Urinary bladder (tissue), 3 donors: ENCODE measurements at regions not wholly inside any gene's neighbourhood (a gene's known extent, or its start where the extent isn't known, plus 50 kb on each side); places are given as distances from the start of the nearest gene placed in this dataset.
A peak's percentile ranks its signal among the peaks of the same experiment; 100 is the strongest.
"Not testable (repeated sequence)": the region's sequence is repeated elsewhere in the genome, so short reads cannot be mapped to it uniquely, and the experiment has no call there.

Experiments
- DNase-seq: peaks from one replicate; pipeline ENCODE4 v3.0.0-alpha.2; 2015; ENCODE audit errors: extremely low spot score
- H3K27ac ChIP-seq: one replicate; pipeline ENCODE4 v1.5.1; 2013; ENCODE audit warnings: low read depth, mild to moderate bottlenecking, moderate library complexity
- H3K36me3 ChIP-seq: one replicate; pipeline ENCODE4 v1.6.1; 2013; ENCODE audit warnings: mild to moderate bottlenecking, moderate library complexity; ENCODE audit not compliant: insufficient read depth
- H3K4me1 ChIP-seq: one replicate; pipeline ENCODE4 v1.6.1; 2013; ENCODE audit warnings: mild to moderate bottlenecking, moderate library complexity; ENCODE audit not compliant: insufficient read depth
- H3K4me3 ChIP-seq: one replicate; pipeline ENCODE4 v1.5.1; 2013; ENCODE audit warnings: low read depth, low read length
- WGBS: extraction: QIAGEN DNeasy Blood & Tissue Kit; methylation state at CpG from one replicate; pipeline ENCODE4 v1.1.7; 2013; 5-methylcytosine and 5-hydroxymethylcytosine counted together
- donor health status: healthy with polysubstance abuse.
- donor health status: healthy.

GRCh38 chr16:59478838-59479237 lies 744.7 kb upstream of the GOT2 start:
- 78% methylated on average over 3 of the region's 3 CpGs for WGBS
- Histone ChIP-seq H3K27ac (no peak overlapping the region), H3K4me1 (no peaks in the 10 kb centered on the region), H3K36me3 (no peaks in the 10 kb centered on the region), H3K4me3 (no peak overlapping the region)
- DNase-seq = no peak

DNA sequence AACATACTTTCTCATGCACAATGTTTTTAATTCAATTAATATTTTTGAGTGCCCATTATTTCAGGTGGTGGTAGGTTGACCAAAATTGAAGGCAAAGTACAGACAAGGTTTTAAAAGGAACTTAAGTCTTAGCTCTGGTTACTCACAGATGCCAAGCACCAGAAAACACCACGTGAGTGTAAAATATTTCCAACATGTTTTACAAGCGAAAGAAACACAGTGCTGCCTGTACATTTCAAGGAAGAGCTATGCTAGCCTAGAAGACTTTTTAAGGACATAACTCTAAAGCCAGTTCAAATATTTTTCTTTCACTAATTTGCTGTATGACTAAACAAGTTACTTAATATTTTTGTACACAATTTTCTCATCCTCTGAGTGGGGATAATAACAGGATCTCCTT lies 736.4 kb upstream of the GOT2 start:
- no peak overlapping the region for H3K27ac ChIP-seq
- DNase-seq = no peak
- no peaks in the 10 kb centered on the region for H3K36me3 ChIP-seq
- no peak overlapping the region for H3K4me3 ChIP-seq
- 49% methylated on average over 2 of the region's 2 CpGs for WGBS
- H3K4me1 ChIP-seq = no peaks in the 10 kb centered on the region

- no peaks in the 10 kb centered on the region for H3K36me3 ChIP-seq
- 88% methylated on average over 1 of the region's 1 CpG for WGBS
- H3K4me3 ChIP-seq = no peak overlapping the region
- no peaks in the 10 kb centered on the region for H3K4me1 ChIP-seq
- no peak overlapping the region for H3K27ac ChIP-seq
- DNase-seq = no peak
Measured at GRCh38 chr16:59469266-59469665, 735.1 kb upstream of the GOT2 start.

- H3K36me3 ChIP-seq = no peaks in the 10 kb centered on the region
- H3K4me1 ChIP-seq = no peaks in the 10 kb centered on the region
- no peak overlapping the region for H3K4me3 ChIP-seq
- no peak for DNase-seq
- H3K27ac ChIP-seq = no peak overlapping the region
Measured at GRCh38 chr16:59463776-59464175, 729.7 kb upstream of the GOT2 start.

GRCh38 chr16:59459806-59460205 lies 725.7 kb upstream of the GOT2 start:
- Histone ChIP-seq H3K4me1 (no peaks in the 10 kb centered on the region), H3K36me3 (no peaks in the 10 kb centered on the region), H3K27ac (no peak overlapping the region), H3K4me3 (no peak overlapping the region)
- 90% methylated on average over 5 of the region's 5 CpGs for WGBS
- no peak for DNase-seq

- 86% methylated on average over 1 of the region's 1 CpG for WGBS
Measured at GRCh38 chr16:59455497-59455896, 721.4 kb upstream of the GOT2 start.

DNA sequence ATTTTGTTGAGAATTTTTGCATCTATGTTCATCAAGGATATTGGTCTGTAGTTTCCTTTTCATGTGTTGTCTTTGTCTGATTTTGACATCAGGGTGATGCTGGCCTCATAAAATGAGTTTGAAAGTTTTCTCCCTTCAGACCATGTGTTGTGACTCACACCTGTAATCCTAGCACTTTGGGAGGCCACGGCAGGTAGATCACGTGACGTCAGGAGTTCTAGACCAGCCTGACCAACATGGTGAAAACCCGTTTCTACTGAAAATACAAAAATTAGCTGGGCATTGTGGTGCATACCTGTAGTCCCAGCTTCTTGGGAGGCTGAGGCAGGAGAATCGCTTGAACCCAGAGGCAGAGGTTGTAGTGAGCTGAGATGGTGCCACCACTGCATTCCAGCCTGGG lies 716.4 kb upstream of the GOT2 start:
- H3K36me3 ChIP-seq, DNase-seq, H3K4me3 ChIP-seq, H3K27ac ChIP-seq, H3K4me1 ChIP-seq: not testable (repeated sequence)
- WGBS = 91% methylated on average over 5 of the region's 5 CpGs

More at GRCh38 chr16:59455497-59455896, 721.4 kb upstream of the GOT2 start:
- no peak overlapping the region for H3K4me3 ChIP-seq
- no peak overlapping the region for H3K27ac ChIP-seq
- DNase-seq = no peak
- no peaks in the 10 kb centered on the region for H3K4me1 ChIP-seq
- no peaks in the 10 kb centered on the region for H3K36me3 ChIP-seq

DNA sequence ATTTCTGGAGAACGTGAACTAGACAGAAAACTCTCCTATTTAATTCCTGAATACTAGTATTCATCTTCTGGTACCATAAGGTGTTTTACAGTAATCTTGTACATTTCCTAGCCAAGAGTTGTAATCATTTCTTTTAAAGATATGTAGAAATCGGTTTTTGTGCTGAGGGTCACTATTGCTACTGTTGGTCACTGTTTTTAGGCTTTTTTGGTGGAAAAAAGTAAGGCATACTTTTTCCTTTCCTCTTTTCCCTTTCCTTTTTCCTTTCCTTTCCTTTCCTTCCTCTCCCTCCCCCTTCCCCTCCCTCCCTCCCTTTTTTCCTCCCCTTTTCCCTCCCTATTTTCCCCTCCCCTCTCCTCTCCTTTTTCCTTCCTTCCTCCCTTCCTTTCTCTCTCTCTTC lies 706.4 kb upstream of the GOT2 start:
- H3K27ac ChIP-seq = no peak overlapping the region
- no peaks in the 10 kb centered on the region for H3K36me3 ChIP-seq
- H3K4me1 ChIP-seq = no peaks in the 10 kb centered on the region
- 83% methylated on average over 2 of the region's 2 CpGs for WGBS
- DNase-seq = no peak
- no peak overlapping the region for H3K4me3 ChIP-seq

DNA sequence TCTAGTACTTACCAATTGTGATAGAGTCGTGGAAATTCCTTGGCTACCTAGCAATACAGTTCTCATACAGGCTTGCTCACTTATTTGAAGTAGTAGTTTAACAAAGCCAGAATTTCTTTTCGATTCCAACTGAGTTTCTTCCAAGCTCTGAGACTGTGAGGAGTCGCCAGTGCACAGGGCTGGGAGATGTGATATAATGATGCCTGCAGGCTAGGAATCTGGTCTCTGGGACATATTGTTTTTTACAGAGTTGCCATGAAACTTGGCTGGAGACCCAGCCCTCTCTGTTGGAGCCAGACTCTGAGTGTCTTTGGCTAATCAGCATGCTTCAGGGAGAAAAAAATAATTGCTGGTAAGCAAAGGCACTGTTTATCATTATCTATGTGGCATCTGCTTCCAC lies 698.8 kb upstream of the GOT2 start:
- H3K27ac ChIP-seq = no peak overlapping the region
- no peaks in the 10 kb centered on the region for H3K4me1 ChIP-seq
- H3K4me3 ChIP-seq = no peak overlapping the region
- WGBS = 64% methylated on average over 3 of the region's 3 CpGs
- DNase-seq = no peak
- no peaks in the 10 kb centered on the region for H3K36me3 ChIP-seq

DNA sequence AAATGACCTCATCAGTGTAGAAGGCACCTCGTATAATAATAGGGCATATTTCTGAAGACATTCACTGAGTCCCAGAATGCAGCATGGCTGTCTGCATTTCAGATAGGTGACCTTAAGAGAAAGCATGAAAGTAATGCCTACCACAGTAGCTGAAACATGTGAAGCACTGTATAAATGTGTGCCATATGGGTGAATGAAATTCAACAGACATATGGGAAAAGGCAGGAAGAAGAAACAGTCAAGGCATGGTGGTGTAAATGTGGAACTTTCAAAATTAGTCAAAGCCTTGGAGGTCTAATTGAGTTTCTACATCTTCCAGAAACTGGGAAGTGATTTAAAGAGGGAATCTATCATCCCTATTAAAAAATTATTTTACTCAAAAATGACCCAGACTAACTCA lies 698.2 kb upstream of the GOT2 start:
- DNase-seq = no peak
- H3K4me1 ChIP-seq = no peaks in the 10 kb centered on the region
- H3K36me3 ChIP-seq = no peaks in the 10 kb centered on the region
- H3K27ac ChIP-seq = no peak overlapping the region
- 73% methylated on average over 1 of the region's 1 CpG for WGBS
- no peak overlapping the region for H3K4me3 ChIP-seq

DNA sequence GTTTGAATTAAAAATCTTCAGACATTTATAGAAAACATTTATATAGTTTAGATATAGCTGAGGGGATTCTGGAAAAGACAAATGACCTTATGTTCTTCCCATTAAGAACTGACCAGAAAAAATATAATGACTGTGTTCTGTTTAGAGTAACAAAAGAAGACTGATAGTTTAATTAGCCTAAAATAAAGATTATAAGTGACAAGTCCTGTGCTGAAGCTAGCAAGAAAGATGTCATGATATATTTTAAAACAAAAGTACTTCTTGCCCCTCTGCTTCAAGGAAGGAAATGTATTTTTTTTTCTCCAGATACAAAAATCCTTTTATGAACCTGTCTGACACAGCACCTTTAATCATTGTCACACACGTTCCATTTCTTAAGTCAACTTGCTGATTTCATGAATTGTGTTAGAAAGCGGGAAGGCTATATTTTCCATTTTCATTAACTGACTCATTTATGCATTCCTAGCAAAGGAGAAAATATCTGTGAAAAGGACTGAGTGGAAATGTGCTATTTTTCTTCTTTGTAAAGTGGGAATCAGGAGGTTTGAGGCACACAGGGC lies 690.7 kb upstream of the GOT2 start:
- Histone ChIP-seq H3K36me3 (no peaks in the 10 kb centered on the region), H3K27ac (no peak overlapping the region), H3K4me3 (no peak overlapping the region), H3K4me1 (no peaks in the 10 kb centered on the region)
- WGBS = 48% methylated on average over 2 of the region's 2 CpGs
- DNase-seq = no peak

GRCh38 chr16:59411961-59412841 lies 678.1 kb upstream of the GOT2 start:
- H3K27ac ChIP-seq = no peak overlapping the region
- no peaks in the 10 kb centered on the region for H3K4me1 ChIP-seq
- H3K4me3 ChIP-seq = no peak overlapping the region
- H3K36me3 ChIP-seq = no peaks in the 10 kb centered on the region
- DNase-seq = peak; percentile 28
- WGBS = 42% methylated on average over 5 of the region's 5 CpGs

- Histone ChIP-seq H3K4me3 (no peak overlapping the region), H3K27ac (no peak overlapping the region), H3K4me1 (no peaks in the 10 kb centered on the region), H3K36me3 (no peaks in the 10 kb centered on the region)
- 62% methylated on average over 1 of the region's 1 CpG for WGBS
- no peak for DNase-seq
Measured at GRCh38 chr16:59410451-59410850, 676.3 kb upstream of the GOT2 start.

- H3K4me3 ChIP-seq = no peak overlapping the region
- DNase-seq = no peak
- H3K36me3 ChIP-seq = no peaks in the 10 kb centered on the region
- 32% methylated on average over 2 of the region's 2 CpGs for WGBS
- no peaks in the 10 kb centered on the region for H3K4me1 ChIP-seq
- H3K27ac ChIP-seq = no peak overlapping the region
Measured at GRCh38 chr16:59405802-59406201, 671.7 kb upstream of the GOT2 start.
